Fibroblast of lung (primary cell): ENCODE measurements at regions not wholly inside any gene's neighbourhood (a gene's known extent, or its start where the extent isn't known, plus 50 kb on each side); places are given as distances from the start of the nearest gene placed in this dataset.

ENCODE experiments used
- DNase-seq, 2 donors: peaks; one replicate each; pipeline versions ENCODE4 v3.0.0 to v3.0.0-alpha.2; 2010; ENCODE audit warnings: low read depth in 2 of 2
- H2AFZ ChIP-seq: 2 replicates; pipeline ENCODE4 v1.5.1; 2012; ENCODE audit warnings: low read length, control low read depth, inconsistent platforms
- H3K27ac ChIP-seq: 2 replicates; pipeline ENCODE4 v1.5.1; 2011; ENCODE audit warnings: low read length, control low read depth; ENCODE audit not compliant: insufficient read depth
- H3K27me3 ChIP-seq: 2 replicates; pipeline ENCODE4 v1.5.1; 2011; ENCODE audit warnings: mild to moderate bottlenecking, low read length; ENCODE audit not compliant: control insufficient read depth, insufficient read depth
- H3K36me3 ChIP-seq: 2 replicates; pipeline ENCODE4 v1.5.1; 2011; ENCODE audit warnings: low read length; ENCODE audit not compliant: control insufficient read depth, insufficient read depth
- H3K4me1 ChIP-seq: 2 replicates; pipeline ENCODE4 v1.5.1; 2011; ENCODE audit warnings: low read length; ENCODE audit not compliant: control insufficient read depth, insufficient read depth; ENCODE audit errors: extremely low read depth
- H3K4me2 ChIP-seq: 2 replicates; pipeline ENCODE4 v1.5.1; 2011; ENCODE audit warnings: low read length, control low read depth; ENCODE audit not compliant: insufficient read depth; ENCODE audit errors: extremely low read depth
- H3K4me3 ChIP-seq, 4 experiments: fragments of 200-600 bp in 1 of 4; sonication (generic) in 1 of 4; replicated peaks in 1 of 4; 2 replicates each; pipeline ENCODE4 v1.5.1; 2011 to 2016; ENCODE audit warnings: low read length in 4 of 4, low read depth in 3 of 4, mild to moderate bottlenecking in 3 of 4, control low read depth in 2 of 4, inconsistent platforms in 1 of 4, mixed read lengths in 1 of 4; ENCODE audit not compliant: insufficient read depth in 1 of 4; ENCODE audit errors: control extremely low read depth in 1 of 4
- H3K79me2 ChIP-seq: 2 replicates; pipeline ENCODE4 v1.5.1; 2012; ENCODE audit warnings: mild to moderate bottlenecking, low read length, inconsistent platforms; ENCODE audit not compliant: control insufficient read depth, insufficient read depth
- H3K9ac ChIP-seq: 2 replicates; pipeline ENCODE4 v1.5.1; 2011; ENCODE audit warnings: mild to moderate bottlenecking, low read length, control low read depth; ENCODE audit not compliant: insufficient read depth
- H3K9me3 ChIP-seq: 2 replicates; pipeline ENCODE4 v1.5.1; 2012; ENCODE audit warnings: low read depth, low read length; ENCODE audit not compliant: control insufficient read depth, insufficient read depth
- H4K20me1 ChIP-seq: 2 replicates; pipeline ENCODE4 v1.5.1; 2011; ENCODE audit warnings: low read length; ENCODE audit not compliant: control insufficient read depth, insufficient read depth; ENCODE audit errors: extremely low read depth
- CTCF ChIP-seq, 2 donors: IDR thresholded peaks in 1 of 2; conservative IDR thresholded peaks in 1 of 2; 1 replicate in 1 of 2; 2 replicates in 1 of 2; pipeline ENCODE4 v1.5.1; 2011 to 2012; ENCODE audit warnings: low read length in 2 of 2, control low read depth in 1 of 2, inconsistent platforms in 1 of 2, low read depth in 1 of 2, mild to moderate bottlenecking in 1 of 2
- EZH2 ChIP-seq: IDR thresholded peaks from 2 replicates; pipeline ENCODE4 v1.5.1; 2012; ENCODE audit warnings: low read length, control low read depth, mild to moderate bottlenecking; ENCODE audit errors: missing control alignments

- TF ChIP-seq CTCF (conservative IDR thresholded peaks at IDR 0.05 in 1 of 2, IDR thresholded peaks at IDR 0.05 in 1 of 2; ENCODE audit: low read depth in 1 of 2, low read length in 2 of 2) (no peak), EZH2 (no peak)
- no peak for DNase-seq
- no peaks in the 10 kb centered on the region for H3K27me3 ChIP-seq
- no peaks in the 10 kb centered on the region for H3K36me3 ChIP-seq
- H3K9ac ChIP-seq: no peak overlapping the region
- no peaks in the 10 kb centered on the region for H4K20me1 ChIP-seq
- H3K4me2 ChIP-seq: no peak overlapping the region
- H3K4me1 ChIP-seq: no peaks in the 10 kb centered on the region
- H2AFZ ChIP-seq: no peak overlapping the region
- H3K9me3 ChIP-seq: no peaks in the 10 kb centered on the region
- H3K27ac ChIP-seq: no peak overlapping the region
- H3K79me2 ChIP-seq: no peaks in the 10 kb centered on the region
- H3K4me3 ChIP-seq: no peak overlapping the region
These were observed 126.9 kb upstream of the WSCD1 start for GRCh38 chr17:5943232-5943631.

- Histone ChIP-seq H3K4me3 (no peak overlapping the region), H3K36me3 (no peaks in the 10 kb centered on the region), H3K9ac (no peak overlapping the region), H3K4me2 (no peak overlapping the region), H3K4me1 (no peaks in the 10 kb centered on the region), H3K27ac (no peak overlapping the region), H2AFZ (no peak overlapping the region), H3K9me3 (no peaks in the 10 kb centered on the region), H3K27me3 (no peaks in the 10 kb centered on the region), H3K79me2 (no peaks in the 10 kb centered on the region), H4K20me1 (no peaks in the 10 kb centered on the region)
- no peak for TF ChIP-seq EZH2
- TF ChIP-seq CTCF (conservative IDR thresholded peaks at IDR 0.05 in 1 of 2, IDR thresholded peaks at IDR 0.05 in 1 of 2; ENCODE audit: low read depth in 1 of 2, low read length in 2 of 2): no peak
- DNase-seq: no peak
These were observed 126.2 kb upstream of the WSCD1 start for GRCh38 chr17:5943982-5944381.

GRCh38 chr17:5947701-5948180, 122.4 kb upstream of the WSCD1 start:
- Histone ChIP-seq H2AFZ (no peak overlapping the region), H4K20me1 (no peaks in the 10 kb centered on the region), H3K27me3 (no peaks in the 10 kb centered on the region), H3K4me3 (no peak overlapping the region), H3K9me3 (no peaks in the 10 kb centered on the region), H3K36me3 (no peaks in the 10 kb centered on the region), H3K4me1 (no peaks in the 10 kb centered on the region), H3K4me2 (no peak overlapping the region), H3K27ac (no peak overlapping the region), H3K9ac (no peak overlapping the region), H3K79me2 (no peaks in the 10 kb centered on the region)
- no peak for DNase-seq
- TF ChIP-seq CTCF (conservative IDR thresholded peaks at IDR 0.05 in 1 of 2, IDR thresholded peaks at IDR 0.05 in 1 of 2; ENCODE audit: low read depth in 1 of 2, low read length in 2 of 2) (no peak), EZH2 (no peak)
